Activated naive CD8-positive, alpha-beta T cell (primary cell): ENCODE measurements at regions not wholly inside any gene's neighbourhood (a gene's known extent, or its start where the extent isn't known, plus 50 kb on each side); places are given as distances from the start of the nearest gene placed in this dataset.

Experiments
- H3K27ac Mint-ChIP-seq: one replicate; pipeline ENCODE4 v1.8.0; 2021; ENCODE audit warnings: mixed read lengths
- H3K27me3 Mint-ChIP-seq: one replicate; pipeline ENCODE4 v1.8.0; 2021; ENCODE audit warnings: mixed read lengths
- H3K36me3 Mint-ChIP-seq: one replicate; pipeline ENCODE4 v1.8.0; 2021; ENCODE audit warnings: mixed read lengths
- H3K4me1 Mint-ChIP-seq: one replicate; pipeline ENCODE4 v1.8.0; 2021; ENCODE audit warnings: low read depth, mixed read lengths
- H3K4me3 Mint-ChIP-seq: one replicate; pipeline ENCODE4 v1.8.0; 2021; ENCODE audit warnings: mild to moderate bottlenecking, mixed read lengths
- H3K9me3 Mint-ChIP-seq: one replicate; pipeline ENCODE4 v1.8.0; 2021; ENCODE audit warnings: low read depth, mixed read lengths

DNA sequence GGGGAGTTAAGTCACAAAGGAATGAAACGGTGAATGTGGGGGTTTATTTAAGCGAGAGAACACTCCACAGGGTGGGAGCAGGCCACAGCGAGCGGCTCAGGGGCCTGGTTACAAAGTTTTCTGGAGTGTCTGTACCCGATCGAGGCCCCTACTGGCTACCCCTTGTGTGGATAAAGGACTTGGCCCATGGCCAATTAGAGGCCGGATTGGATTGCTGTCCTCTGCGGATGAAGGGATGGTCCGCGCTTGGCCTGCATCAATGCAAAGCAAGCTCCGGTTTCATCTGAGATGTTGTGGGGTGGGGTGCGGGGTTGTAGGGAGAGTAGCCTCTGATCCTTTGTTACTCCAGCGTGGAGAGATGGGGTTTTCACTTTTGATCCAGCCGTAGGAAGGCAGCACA, 1574.5 kb upstream of the TENM3 start:
- peaks cover 5% of the 10 kb centered on the region for H3K4me1 Mint-ChIP-seq
- H3K27ac Mint-ChIP-seq = no peak overlapping the region
- H3K9me3 Mint-ChIP-seq = no peaks in the 10 kb centered on the region
- H3K4me3 Mint-ChIP-seq = no peak overlapping the region
- no peaks in the 10 kb centered on the region for H3K36me3 Mint-ChIP-seq
- H3K27me3 Mint-ChIP-seq = no peaks in the 10 kb centered on the region

DNA sequence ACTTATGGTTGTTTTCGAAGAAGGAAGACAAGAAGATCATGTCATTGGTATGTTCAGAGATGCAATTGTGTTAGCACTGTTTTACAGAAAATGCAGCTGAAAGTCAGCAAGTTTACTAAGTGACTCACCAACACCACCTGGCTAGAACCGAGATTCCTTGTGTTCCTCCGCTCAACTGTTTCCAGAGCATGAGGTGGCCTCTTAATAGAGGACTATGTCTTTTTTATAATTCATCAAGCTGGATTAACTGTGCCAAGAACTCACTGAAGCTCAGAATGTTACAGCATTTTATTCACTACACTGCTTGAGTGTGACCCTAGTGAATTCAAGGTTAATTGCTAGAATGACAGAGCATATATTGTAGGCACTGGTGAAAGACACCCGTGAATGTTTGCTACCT, 1573.5 kb upstream of the TENM3 start:
- Mint-ChIP-seq H3K9me3 (no peaks in the 10 kb centered on the region), H3K4me3 (no peak overlapping the region), H3K36me3 (no peaks in the 10 kb centered on the region), H3K4me1 (peaks cover 5% of the 10 kb centered on the region), H3K27ac (no peak overlapping the region), H3K27me3 (no peaks in the 10 kb centered on the region)

DNA sequence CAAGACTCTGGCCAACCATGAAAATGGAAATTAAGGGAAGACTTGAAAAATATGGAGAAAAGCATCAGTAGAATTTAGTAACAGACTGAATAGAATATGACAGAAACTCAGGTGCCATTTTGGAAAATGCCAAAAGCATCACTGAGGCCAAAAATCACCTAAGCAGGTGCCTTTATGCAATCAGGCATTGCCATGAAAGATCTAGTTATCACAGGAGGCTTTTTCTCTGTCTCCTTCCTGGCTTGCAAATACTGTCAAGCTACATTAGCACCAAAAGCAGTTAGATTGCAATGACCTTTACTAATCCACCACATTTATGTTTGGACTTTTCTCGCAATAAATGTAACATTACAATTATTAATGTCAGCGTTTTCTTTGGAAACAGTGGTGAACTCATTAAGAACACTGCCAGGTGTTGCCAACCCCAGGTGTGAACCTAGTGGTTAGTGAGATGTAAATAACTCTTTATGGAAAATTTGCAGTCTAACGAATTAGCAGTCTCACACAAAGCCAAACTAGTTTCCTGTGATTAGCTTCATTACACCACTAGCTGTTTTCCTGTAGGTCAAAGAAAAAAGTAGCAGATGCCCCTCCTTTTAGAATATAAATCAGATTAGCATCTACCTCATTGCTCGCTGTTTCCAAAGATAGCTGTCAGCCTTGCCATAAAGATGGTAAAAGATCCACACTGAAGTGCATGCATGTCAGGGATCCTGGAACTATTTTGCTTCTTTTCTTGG, 1568.4 kb upstream of the TENM3 start:
- H3K36me3 Mint-ChIP-seq = no peaks in the 10 kb centered on the region
- no peak overlapping the region for H3K27ac Mint-ChIP-seq
- no peak overlapping the region for H3K4me3 Mint-ChIP-seq
- H3K27me3 Mint-ChIP-seq = no peaks in the 10 kb centered on the region
- no peaks in the 10 kb centered on the region for H3K4me1 Mint-ChIP-seq
- H3K9me3 Mint-ChIP-seq = no peaks in the 10 kb centered on the region

DNA sequence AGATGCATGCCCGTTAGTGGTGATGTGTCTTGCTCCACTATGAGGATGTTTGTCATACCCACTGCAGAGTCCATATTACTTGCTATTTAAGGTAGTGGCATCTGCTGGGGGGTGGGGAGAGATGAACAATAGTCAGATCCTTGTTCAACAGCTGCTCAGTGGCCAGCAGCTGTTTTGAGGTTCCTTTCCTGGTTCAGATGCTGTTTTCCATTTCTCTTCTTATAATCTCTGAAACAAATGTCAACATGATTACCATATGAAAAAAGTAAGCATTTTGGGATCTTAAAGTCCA, 1567.9 kb upstream of the TENM3 start:
- no peak overlapping the region for H3K4me3 Mint-ChIP-seq
- no peaks in the 10 kb centered on the region for H3K36me3 Mint-ChIP-seq
- H3K9me3 Mint-ChIP-seq = no peaks in the 10 kb centered on the region
- no peaks in the 10 kb centered on the region for H3K27me3 Mint-ChIP-seq
- H3K4me1 Mint-ChIP-seq = no peaks in the 10 kb centered on the region
- no peak overlapping the region for H3K27ac Mint-ChIP-seq

DNA sequence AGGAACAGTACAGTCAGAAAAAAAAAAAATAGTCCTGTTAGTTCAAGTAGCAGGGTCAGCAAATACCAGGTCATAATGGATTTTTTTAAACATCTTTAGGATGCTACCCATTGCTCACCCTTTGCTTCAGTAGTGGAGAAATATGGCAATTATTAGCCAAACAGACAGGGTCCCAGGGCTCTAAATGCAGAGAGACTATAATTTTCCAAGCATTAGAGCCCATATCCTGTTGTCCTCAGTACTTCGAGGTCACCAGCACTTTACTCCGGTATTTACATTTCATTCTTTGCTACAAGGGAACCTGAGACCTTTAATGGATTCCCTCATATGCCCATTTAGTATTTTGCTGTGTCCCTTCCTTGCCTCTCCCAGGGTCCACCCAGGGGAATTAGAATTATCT, 1562.9 kb upstream of the TENM3 start:
- Mint-ChIP-seq H3K4me3 (no peak overlapping the region), H3K27ac (no peak overlapping the region), H3K27me3 (peaks cover 1% of the 10 kb centered on the region), H3K4me1 (no peaks in the 10 kb centered on the region), H3K36me3 (no peaks in the 10 kb centered on the region), H3K9me3 (no peaks in the 10 kb centered on the region)

DNA sequence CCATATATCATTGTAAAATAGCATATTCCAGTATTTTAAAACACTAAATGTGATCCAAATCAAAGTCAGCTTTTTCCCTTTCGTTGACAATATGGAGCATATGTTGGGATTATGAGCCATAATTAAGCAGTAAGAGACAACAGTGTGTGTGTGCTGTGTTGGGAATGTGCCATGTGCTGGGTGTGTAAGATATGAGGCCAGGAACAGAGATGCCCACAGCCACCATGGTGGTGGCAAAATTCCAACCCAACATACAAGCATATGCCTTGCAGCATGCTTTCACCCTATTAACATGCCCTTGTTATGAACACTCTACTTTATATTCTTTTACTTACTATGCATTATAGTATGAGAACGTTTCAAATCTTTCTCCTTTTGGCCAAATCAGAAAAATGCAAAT, 1560.4 kb upstream of the TENM3 start:
- Mint-ChIP-seq H3K4me3 (no peak overlapping the region), H3K9me3 (no peaks in the 10 kb centered on the region), H3K4me1 (no peaks in the 10 kb centered on the region), H3K27ac (no peak overlapping the region), H3K36me3 (no peaks in the 10 kb centered on the region), H3K27me3 (peaks cover 1% of the 10 kb centered on the region)

DNA sequence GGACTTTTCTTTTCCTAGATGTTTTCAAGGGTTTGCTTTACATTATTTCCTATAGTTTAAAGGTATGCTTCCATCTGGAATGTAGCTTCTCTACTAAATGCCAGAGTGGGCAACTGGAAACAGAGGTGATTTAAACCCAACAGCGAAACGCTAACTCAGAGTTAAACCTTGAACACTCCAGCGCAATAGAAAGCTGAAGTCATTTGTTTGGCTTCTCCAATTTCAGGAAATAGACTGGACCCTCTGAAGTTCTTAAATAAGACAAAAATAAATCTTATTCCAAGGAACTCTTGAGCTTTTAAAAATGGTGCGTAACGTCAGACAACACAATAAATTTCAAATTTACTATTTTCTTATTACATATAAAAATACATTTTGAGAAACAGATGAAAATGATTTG, 1560.0 kb upstream of the TENM3 start:
- H3K36me3 Mint-ChIP-seq = no peaks in the 10 kb centered on the region
- H3K9me3 Mint-ChIP-seq = no peaks in the 10 kb centered on the region
- H3K4me1 Mint-ChIP-seq = no peaks in the 10 kb centered on the region
- H3K27me3 Mint-ChIP-seq = peaks cover 1% of the 10 kb centered on the region
- H3K4me3 Mint-ChIP-seq = no peak overlapping the region
- H3K27ac Mint-ChIP-seq = no peak overlapping the region

DNA sequence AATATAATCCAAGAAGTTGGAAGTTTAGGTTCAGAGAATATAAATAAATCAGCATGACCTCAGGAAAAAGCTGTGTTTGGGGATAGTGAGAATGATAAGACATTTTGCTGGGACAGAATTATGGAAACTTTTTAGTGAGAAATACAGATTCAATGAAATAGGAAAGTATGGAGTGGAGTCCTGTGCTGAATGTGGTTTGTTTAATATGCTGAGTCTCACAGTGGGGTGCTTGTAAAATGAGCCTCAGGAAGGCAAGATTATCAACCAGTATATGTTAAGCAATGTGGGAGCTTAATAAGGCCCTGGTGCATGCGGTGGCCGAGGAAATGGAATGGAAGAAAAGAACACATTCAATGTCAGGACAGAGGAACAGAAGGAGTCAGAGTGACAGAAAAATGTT, 1554.7 kb upstream of the TENM3 start:
- Mint-ChIP-seq H3K27ac (no peak overlapping the region), H3K9me3 (no peaks in the 10 kb centered on the region), H3K36me3 (no peaks in the 10 kb centered on the region)

DNA sequence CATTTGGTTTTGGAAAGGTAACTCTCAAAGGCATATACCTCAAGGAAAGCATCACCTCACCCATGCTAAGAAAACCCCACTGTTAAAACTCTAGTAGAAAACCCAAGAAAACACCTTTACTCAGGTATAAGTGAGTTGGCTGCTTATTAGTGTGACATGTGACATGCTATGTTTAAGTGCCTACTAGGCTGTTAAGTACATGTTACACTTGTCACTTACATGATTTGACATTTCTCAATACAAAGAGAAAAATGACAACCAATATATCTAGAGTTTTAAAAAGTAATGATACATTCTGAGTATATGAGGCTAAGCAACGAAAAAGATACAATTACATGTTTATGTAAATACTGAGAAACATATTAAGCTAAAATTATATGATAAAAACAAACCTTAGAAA, 1548.3 kb upstream of the TENM3 start:
- Mint-ChIP-seq H3K27ac (no peak overlapping the region), H3K36me3 (no peaks in the 10 kb centered on the region), H3K27me3 (no peaks in the 10 kb centered on the region), H3K4me1 (no peaks in the 10 kb centered on the region), H3K9me3 (peaks cover 6% of the 10 kb centered on the region), H3K4me3 (no peak overlapping the region)

More for the DNA sequence above, 1554.7 kb upstream of the TENM3 start:
- Mint-ChIP-seq H3K4me3 (no peak overlapping the region), H3K27me3 (no peaks in the 10 kb centered on the region), H3K4me1 (no peaks in the 10 kb centered on the region)

DNA sequence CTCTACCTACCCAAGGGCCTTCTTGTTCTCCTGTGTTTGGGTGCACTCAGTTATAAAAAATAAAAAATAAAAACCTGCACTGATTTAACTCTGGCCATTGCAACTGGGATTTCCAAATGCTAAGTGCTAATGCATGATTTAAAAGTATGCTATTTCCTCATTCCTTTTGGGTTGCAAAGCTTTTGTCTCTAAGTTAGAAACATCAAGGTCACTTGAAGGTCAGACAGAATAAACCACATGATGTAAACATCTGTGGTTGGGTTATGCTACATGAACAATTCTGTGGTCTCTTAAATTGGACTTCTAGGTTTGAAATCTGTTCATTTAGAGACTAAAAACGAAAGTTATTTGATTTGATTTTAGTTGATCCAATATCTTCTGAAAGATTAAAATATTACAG, 1547.4 kb upstream of the TENM3 start:
- peaks cover 6% of the 10 kb centered on the region for H3K9me3 Mint-ChIP-seq
- H3K4me3 Mint-ChIP-seq = no peak overlapping the region
- H3K36me3 Mint-ChIP-seq = no peaks in the 10 kb centered on the region
- no peak overlapping the region for H3K27ac Mint-ChIP-seq
- H3K27me3 Mint-ChIP-seq = no peaks in the 10 kb centered on the region
- H3K4me1 Mint-ChIP-seq = no peaks in the 10 kb centered on the region

DNA sequence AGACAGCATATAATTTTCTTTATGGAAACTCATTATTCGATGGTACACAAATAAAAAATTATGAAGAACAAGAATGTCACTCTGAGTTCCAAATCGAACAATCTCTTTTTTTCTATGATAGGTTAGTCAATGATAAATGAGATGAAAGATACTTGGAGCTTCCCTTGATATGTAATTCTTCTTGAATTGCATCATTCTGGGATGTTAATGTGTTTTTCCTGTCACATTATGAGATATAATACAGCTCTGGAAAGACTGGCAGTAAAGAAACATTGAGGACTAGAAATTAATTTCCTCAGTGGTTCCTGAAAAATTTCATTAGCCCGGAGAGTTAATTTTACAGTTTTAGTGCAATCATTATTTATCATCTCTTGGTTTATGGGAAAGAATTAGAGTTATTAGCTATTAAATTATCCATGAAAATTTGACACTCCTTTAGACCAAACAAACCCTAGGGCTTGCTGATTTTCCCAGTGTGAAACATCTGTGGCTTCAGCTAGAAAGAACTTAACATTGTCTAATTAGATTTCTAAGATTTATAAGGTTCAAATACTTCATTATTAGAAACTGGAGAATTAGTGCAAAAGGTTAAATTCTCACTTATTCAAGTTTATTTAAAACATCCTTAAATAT, 1546.6 kb upstream of the TENM3 start:
- Mint-ChIP-seq H3K9me3 (peaks cover 6% of the 10 kb centered on the region), H3K36me3 (no peaks in the 10 kb centered on the region), H3K27me3 (no peaks in the 10 kb centered on the region), H3K4me1 (no peaks in the 10 kb centered on the region), H3K27ac (no peak overlapping the region), H3K4me3 (no peak overlapping the region)

DNA sequence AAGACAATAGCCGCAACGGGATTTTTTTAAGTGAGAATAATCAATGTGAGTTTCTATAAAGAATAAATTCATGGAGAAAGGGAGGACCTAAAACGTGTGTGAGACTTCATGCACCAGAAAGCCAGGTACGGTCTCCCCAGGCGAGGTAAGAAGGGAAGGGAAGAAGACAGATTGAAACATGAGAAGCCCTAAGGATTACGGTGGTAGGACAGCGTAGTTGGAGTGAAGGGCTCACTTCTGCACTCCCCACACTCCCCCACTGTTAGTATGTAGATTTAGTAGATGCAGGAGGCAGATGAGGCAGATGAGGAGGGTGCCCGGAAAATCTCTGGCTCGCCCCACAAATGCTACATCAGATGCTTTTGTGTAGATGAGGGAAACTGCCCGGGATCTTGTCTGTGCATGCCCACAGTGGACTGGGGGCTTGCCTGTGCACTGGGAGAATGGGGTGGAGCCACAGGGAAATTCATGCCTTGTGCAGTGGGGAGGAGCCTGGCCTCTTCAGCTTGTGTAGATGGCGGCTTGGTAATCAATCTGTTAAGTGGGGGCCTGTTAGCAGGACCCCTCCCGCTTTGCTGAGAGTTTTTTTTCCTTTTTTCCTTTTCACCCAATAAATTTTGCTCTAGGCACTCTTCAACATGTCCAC, 1544.5 kb upstream of the TENM3 start:
- Mint-ChIP-seq H3K9me3 (peaks cover 5% of the 10 kb centered on the region), H3K27me3 (no peaks in the 10 kb centered on the region), H3K36me3 (no peaks in the 10 kb centered on the region), H3K4me3 (no peak overlapping the region), H3K27ac (no peak overlapping the region), H3K4me1 (no peaks in the 10 kb centered on the region)

DNA sequence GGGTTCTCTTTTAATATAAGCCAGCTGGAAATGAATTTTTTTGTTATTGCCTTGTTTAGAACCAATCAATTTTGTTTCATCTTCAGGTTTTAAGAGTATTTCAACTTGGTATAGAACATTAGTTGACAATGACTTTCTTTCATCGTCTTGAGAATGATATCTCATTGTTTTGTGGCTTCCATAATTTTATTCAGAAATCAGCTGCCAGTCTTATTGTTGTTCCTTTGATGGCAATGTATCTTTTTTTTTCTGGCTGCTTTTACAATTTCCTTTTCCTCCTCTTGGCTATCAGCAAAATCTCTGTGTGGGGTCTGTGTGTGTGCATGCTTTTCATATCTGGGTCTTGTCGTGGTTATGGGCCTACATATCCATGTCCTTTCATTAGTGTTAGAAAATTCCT, 1536.4 kb upstream of the TENM3 start:
- Mint-ChIP-seq H3K4me1 (no peaks in the 10 kb centered on the region), H3K4me3 (no peak overlapping the region), H3K27me3 (no peaks in the 10 kb centered on the region), H3K36me3 (no peaks in the 10 kb centered on the region), H3K27ac (no peak overlapping the region), H3K9me3 (no peaks in the 10 kb centered on the region)

DNA sequence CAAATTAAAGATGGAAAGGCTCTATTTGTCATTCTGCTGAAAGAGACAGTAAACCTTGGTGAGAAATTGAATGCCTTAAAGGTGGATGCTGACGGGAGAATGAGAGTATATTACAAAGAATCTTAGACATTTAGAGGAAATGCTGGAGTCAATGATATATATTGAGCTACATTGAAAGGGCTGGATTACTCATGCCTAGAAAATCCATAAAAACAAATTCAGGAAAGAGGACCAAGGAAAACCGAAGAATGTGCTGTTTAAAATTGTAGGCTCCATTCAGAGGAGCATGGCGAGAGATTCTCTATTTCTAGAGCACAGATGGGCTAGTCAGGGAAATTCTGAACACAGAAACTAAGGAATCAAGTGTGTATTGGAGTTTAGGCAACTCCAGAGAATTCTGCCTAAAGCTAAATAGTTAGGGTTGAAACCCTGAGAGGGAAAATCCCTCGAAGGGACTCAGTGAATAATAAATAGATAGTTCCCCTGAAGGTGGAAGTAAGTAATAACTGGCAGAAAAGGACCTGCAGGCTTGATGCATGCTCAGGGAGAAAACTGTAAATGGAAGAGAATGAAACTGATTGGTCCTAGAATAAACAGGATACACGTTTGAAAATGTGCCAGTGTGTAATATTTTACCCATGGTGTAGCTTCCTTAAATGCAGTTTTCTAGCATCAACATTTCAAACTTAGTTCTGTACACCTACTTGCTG, 1532.4 kb upstream of the TENM3 start:
- Mint-ChIP-seq H3K27ac (no peak overlapping the region), H3K4me1 (no peaks in the 10 kb centered on the region), H3K36me3 (no peaks in the 10 kb centered on the region), H3K9me3 (peaks cover 5% of the 10 kb centered on the region), H3K27me3 (no peaks in the 10 kb centered on the region), H3K4me3 (no peak overlapping the region)

DNA sequence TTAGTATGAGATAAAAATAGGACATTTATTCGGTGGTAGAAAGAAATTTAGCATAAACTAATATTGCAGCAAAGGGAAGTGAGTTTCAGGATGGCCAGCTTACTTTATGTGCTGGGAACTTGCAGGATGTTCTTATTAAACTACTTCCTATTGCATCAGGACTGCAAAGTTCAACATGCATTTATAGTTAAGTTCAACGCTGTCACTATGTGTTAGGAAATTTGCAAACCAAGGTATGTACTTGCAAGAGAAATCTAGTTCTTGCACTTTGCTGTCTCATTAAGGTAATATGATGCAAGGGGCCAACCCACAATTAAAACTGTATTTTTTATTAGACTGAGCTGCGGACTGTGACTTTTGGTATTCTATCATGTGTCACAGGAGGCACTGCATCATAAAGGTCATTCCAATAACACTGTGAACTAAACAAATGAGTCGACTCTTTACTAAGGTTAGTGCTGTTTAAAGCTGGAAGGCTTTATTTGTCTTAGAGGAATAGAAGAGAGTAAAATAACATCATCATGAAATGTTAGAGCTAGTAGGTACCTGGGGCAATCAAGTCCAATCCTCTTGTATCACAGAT, 1525.7 kb upstream of the TENM3 start:
- Mint-ChIP-seq H3K27me3 (no peaks in the 10 kb centered on the region), H3K27ac (no peak overlapping the region), H3K9me3 (peaks cover 10% of the 10 kb centered on the region), H3K4me1 (no peaks in the 10 kb centered on the region), H3K4me3 (no peak overlapping the region), H3K36me3 (no peaks in the 10 kb centered on the region)
